Type B pancreatic cell (in vitro differentiated cells): ENCODE measurements at regions not wholly inside any gene's neighbourhood (a gene's known extent, or its start where the extent isn't known, plus 50 kb on each side); places are given as distances from the start of the nearest gene placed in this dataset.

Source experiments
- DNase-seq: peaks from one replicate; pipeline ENCODE4 v3.0.0; 2021; ENCODE audit warnings: mixed read lengths; ENCODE audit not compliant: unreplicated experiment; ENCODE audit errors: extremely low spot score
- H3K27ac Mint-ChIP-seq: 2 replicates; pipeline ENCODE4 v1.8.0; 2021; ENCODE audit warnings: mild to moderate bottlenecking, mixed read lengths
- H3K27me3 Mint-ChIP-seq: 2 replicates; pipeline ENCODE4 v1.8.0; 2021; ENCODE audit warnings: mixed read lengths
- H3K36me3 Mint-ChIP-seq: 2 replicates; pipeline ENCODE4 v1.8.0; 2021; ENCODE audit warnings: mixed read lengths
- H3K4me1 Mint-ChIP-seq: one replicate; pipeline ENCODE4 v1.8.0; 2021; ENCODE audit warnings: mixed read lengths; ENCODE audit not compliant: unreplicated experiment
- H3K4me3 Mint-ChIP-seq: 2 replicates; pipeline ENCODE4 v1.8.0; 2021; ENCODE audit warnings: mild to moderate bottlenecking, mixed read lengths
- H3K9me3 Mint-ChIP-seq: 2 replicates; pipeline ENCODE4 v1.8.0; 2021; ENCODE audit warnings: mixed read lengths
- CTCF ChIP-seq: fragments of 200-600 bp; sonication (generic); conservative IDR thresholded peaks from 2 replicates; pipeline ENCODE4 v1.5.0; 2021; ENCODE audit warnings: antibody characterized with exemption, mild to moderate bottlenecking

GRCh38 chr13:37349916-37350315 is 244.5 kb upstream of the CSNK1A1L start:
- no peaks in the 10 kb centered on the region for H3K27me3 Mint-ChIP-seq
- peaks cover 16% of the 10 kb centered on the region for H3K4me1 Mint-ChIP-seq
- no peaks in the 10 kb centered on the region for H3K36me3 Mint-ChIP-seq
- peaks cover 6% of the 10 kb centered on the region for H3K9me3 Mint-ChIP-seq
- TF ChIP-seq CTCF: no peak
- no peak for DNase-seq
- no peak overlapping the region for H3K27ac Mint-ChIP-seq
- H3K4me3 Mint-ChIP-seq: no peak overlapping the region

GRCh38 chr13:37348916-37349643 is 243.6 kb upstream of the CSNK1A1L start:
- Mint-ChIP-seq H3K27me3 (no peaks in the 10 kb centered on the region), H3K4me3 (no peak overlapping the region), H3K36me3 (no peaks in the 10 kb centered on the region), H3K27ac (no peak overlapping the region), H3K9me3 (peaks cover 6% of the 10 kb centered on the region), H3K4me1 (peaks cover 22% of the 10 kb centered on the region)
- TF ChIP-seq CTCF: no peak
- DNase-seq: no peak

GRCh38 chr13:37345869-37346268 is 240.4 kb upstream of the CSNK1A1L start:
- H3K4me3 Mint-ChIP-seq: peak overlapping the region; percentile 15
- H3K27me3 Mint-ChIP-seq: no peaks in the 10 kb centered on the region
- no peak for TF ChIP-seq CTCF
- peak overlapping the region; percentile 22 for H3K27ac Mint-ChIP-seq
- no peak for DNase-seq
- H3K4me1 Mint-ChIP-seq: peaks cover 24% of the 10 kb centered on the region
- peaks cover 6% of the 10 kb centered on the region for H3K9me3 Mint-ChIP-seq
- H3K36me3 Mint-ChIP-seq: no peaks in the 10 kb centered on the region

GRCh38 chr13:37345391-37345790 is 239.9 kb upstream of the CSNK1A1L start:
- Mint-ChIP-seq H3K27ac (peak overlapping the region; percentile 22), H3K27me3 (no peaks in the 10 kb centered on the region), H3K4me1 (peaks cover 24% of the 10 kb centered on the region), H3K4me3 (peak overlapping the region; percentile 15), H3K9me3 (peaks cover 6% of the 10 kb centered on the region), H3K36me3 (no peaks in the 10 kb centered on the region)
- no peak for DNase-seq
- no peak for TF ChIP-seq CTCF

- DNase-seq: no peak
- peaks cover 24% of the 10 kb centered on the region for H3K4me1 Mint-ChIP-seq
- H3K4me3 Mint-ChIP-seq: no peak overlapping the region
- H3K36me3 Mint-ChIP-seq: no peaks in the 10 kb centered on the region
- no peak for TF ChIP-seq CTCF
- H3K9me3 Mint-ChIP-seq: peaks cover 6% of the 10 kb centered on the region
- H3K27ac Mint-ChIP-seq: no peak overlapping the region
- H3K27me3 Mint-ChIP-seq: no peaks in the 10 kb centered on the region
Measured at GRCh38 chr13:37344056-37344455, 238.6 kb upstream of the CSNK1A1L start.
